Embryonic facial prominence (tissue), 1 donor: ENCODE measurements at regions not wholly inside any gene's neighbourhood (a gene's known extent, or its start where the extent isn't known, plus 50 kb on each side); places are given as distances from the start of the nearest gene placed in this dataset.

ENCODE experiments used
- DNase-seq: peaks from one replicate; pipeline ENCODE4 v3.0.0-alpha.2; 2016; ENCODE audit errors: extremely low spot score

DNA sequence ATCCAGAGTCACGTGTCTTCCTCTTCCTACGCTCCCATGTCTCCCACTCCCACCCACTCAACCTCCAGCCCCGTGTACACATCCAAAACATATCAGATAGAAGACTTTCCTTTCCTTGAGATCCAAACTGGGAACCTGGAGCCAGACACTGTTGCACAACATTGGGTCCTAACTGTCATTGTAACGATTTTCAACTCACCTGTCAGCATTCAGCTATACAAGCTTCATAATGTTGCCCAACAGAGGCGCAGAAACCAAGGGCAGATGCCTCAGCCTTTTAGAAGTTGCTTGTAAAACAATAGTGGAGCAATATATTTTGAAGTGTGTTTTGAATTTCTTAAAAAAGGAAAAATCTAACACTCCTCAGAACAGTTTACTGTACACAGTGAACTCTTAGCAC is 84.9 kb upstream of the GLIS3 start:
- no peak for DNase-seq

DNA sequence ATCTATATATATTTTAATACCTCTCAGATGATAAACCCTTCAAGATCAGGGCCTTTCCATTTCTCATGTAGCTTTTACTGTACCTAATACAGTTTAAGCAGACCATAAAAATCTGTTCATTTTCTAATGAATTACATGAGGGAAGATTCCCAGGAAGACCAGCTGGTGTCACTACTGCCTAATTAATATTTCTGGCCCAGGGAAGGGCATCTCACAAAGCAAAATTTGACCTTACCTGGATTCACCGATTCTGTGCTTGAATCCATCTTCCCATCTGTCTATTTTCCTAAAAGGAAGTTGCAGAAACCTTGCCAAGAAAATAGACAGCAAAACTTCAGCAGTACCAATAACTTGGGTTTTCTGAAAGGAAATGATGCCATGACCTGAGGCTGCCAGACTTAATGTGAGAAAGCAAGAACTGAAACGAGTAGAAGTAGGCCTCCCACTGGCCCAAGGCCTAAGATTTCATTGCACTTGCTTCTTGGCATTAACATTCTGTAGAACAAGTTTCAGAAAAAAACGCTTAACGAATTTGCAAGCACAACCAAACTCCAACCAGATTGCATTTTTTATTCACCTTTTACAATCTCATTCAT is 83.0 kb upstream of the GLIS3 start:
- DNase-seq: no peak

DNA sequence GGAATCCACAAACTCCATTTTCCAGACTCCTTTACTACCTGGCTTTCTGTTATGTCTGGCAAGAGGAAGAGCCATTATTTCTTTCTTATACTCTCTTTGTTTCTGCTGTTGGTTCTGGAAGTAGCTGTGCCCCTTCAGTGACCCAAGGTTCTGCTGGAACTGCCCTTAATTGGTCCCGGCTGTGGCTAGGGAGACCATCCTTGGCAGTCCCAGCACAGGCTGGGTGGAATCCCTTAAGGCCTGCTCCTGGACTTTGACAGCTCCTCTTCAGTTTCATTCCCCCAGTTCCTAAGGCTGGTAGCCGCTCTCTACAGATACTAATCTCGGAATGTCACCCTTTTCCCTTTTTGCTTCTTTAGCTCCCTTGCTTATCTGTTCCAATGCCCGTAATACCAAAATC is 81.9 kb upstream of the GLIS3 start:
- no peak for DNase-seq

DNA sequence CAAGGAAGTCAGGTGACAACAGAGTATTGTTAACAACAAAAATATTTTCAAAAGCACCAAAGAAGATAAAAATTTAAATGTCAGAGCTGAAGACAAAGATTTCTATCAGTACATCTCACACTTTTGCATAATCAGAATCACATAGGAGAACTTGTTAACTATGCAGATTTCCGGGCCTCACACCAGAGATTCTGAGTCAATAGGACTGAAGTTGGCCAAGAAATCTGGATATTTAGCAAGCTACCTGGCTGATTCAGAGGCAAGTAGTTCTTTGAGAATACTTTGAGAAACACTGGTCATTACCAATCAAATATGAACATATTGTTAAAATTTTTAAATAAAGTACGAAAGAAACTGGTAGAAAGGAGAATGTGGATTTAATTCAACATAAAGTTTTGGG is 80.5 kb upstream of the GLIS3 start:
- DNase-seq: no peak

DNA sequence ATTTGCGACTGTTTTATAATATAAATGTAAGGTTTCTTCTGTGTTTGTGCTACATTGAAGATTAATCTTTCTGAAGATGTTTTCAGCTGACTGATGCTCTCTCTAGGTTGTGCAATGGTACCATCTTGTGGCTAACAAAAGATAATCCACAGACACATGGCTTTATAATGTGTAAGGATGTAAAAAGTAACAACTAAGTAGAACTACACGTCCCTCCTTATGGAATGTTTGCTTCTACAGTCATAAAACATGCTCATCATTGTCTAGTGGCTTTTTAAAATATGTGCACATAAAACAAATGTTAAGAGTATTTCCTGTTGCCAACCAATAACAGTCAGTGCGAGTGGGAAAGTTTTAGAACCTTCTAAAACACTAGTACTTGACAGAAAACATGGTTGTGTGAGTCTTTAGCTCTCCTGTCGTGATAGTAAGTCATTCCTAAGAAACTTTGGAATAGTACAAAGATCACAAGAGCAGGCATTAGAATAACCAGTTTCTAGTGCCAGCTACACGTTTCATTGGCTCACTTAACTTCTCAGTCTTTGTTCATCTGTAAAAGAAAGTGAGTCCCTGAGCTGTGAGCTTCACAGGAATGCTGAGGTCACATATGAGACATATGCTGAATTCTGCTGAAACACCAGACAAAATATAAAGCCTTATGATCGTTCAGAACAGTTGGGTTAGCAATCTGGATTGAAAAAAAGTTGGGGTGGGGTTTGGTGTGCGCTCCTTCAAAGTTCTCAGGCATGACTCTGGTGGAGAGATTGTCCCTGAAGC is 75.7 kb upstream of the GLIS3 start:
- peak; percentile 48 for DNase-seq

DNA sequence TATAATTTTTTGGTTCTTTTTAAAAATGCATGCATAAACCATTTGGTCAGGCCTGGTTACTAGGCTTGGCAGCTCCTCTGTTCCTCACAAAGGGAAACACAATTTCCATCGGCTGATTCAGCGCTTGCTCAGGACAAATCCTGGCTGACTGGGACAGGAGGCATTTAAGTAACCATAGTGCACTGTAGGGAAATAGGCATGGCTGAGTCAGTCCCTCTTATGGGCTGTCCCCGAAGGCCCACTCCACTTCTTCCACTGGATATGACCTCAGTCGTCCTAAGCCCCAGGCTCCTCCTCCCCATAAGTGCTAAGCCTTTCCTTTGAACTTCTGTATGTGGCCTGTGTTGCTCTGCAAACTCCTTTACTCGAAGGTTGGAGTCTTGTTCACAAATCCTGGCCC is 71.2 kb upstream of the GLIS3 start:
- no peak for DNase-seq

DNA sequence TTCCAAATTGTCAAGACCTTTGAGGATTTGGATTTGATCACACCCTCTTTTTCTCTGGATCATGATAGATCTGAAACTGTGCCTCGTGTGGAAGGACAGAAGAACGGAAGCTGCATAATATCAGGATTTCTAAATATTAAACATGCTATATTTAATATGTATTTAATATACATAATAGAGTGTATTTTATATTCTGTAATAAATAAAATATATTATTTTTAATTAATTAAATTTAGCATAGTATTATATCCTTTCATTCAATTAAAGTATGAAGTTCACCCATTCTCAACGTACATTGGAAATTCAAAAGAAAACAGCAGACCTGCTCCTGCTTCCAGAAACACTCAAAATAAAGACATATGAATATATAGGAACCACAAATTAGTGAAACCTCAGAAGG is 70.6 kb upstream of the GLIS3 start:
- no peak for DNase-seq

DNA sequence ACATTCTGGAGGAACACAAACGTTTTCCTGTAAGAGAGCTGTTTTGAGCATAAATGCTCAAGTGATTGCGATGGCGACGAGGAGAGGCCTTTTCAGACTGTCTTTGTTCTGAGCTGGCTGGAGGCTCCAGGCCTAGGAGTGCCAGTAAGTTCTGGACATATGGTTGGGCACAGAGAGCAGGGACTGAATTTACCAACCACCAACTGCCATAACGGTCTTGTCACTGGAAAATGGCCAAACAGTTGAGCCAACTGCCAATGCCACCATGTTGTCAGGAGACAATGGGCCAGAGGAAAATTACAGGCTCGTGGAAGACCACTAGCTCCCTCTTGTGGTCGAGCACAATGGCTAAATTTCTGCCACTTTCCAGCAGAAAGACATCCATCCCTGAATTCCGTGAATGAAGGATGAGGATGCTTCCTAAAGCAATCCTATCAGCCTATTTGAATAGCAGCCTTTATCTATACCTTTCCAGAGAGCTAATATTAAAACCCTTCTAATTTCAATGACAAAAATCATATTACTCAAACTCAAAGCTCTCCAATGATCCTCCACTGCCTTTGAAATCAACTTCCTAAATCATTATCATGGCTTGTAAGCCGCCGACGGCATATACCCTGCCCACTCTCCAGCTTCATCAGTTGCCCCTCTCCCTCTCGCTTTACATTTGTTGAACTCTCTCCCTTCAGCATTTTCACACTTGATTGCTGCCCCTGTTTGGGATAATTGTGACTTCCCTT is 66.9 kb upstream of the GLIS3 start:
- no peak for DNase-seq

DNA sequence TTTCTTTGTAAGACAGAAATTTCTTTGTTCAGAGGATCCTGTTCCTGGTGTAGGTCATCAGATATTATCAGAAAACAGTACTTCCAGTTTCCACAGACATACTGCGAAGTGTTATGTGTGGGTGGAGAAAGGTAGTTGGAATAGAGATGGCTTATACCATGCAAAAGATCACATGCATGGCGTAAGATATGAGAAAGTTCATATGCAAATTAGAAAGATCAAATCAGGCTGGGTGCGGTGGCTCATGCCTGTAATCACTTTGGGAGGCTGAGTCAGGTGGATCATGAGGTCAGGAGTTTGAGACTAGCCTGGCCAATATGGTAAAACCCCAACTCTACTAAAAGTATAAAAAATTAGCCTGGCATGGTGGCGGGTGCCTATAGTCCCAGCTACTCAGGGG is 65.2 kb upstream of the GLIS3 start:
- DNase-seq: no peak

DNA sequence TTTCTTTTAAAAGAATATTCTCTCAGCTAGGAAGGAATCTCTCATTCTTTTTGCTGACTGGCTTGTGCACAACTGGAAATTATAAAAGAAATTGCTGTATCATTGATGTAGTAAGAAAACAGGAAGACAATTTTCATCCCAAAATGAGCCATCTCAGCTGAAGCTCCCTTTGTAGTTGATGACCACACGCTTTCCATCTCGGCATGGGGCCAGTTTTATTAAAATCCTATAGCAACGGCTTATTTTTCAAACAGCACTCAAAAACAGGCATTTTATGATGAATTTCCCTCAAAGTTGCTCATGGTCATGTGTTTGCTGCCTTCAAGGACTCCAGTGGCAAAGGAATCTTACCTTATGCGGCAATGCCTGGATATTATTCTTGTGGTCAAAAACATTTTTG is 62.4 kb upstream of the GLIS3 start:
- DNase-seq: no peak

DNA sequence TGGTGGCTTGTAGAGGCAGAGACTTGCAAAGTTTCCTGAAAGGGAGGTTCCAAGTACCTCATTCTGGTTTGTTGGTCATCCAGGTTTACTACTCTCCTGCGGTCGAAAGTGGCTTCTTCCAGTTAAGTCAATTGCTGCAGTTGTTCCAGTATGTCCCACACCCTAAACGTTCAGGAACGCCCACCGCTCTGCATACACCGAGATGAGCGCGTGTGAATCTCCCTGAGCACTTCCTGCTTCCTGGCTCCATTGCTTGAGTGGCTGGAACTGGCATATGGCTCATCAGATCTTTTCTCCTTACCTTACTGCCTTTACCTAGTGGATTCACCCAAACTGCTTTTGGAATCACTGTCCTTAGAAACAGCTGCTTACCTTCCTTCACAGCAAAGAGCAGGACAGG is 59.1 kb upstream of the GLIS3 start:
- no peak for DNase-seq

DNA sequence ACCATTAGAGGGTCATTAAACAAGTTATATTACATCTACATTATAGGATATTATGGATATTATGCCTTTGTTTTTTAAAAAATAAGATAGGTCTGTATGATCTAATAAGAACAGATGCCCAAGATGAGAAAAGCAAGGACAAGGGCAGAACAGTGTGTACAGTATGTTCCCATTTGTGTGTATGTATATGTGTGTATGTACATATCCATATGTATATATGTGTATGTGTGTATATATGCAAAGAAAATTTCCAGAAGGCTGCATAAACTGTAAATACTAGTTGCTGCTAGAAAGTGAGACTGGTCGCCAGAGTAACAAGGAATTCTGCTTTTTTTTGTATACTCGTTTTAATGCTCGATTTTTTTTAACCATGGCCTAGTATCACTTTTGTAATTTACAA is 58.1 kb upstream of the GLIS3 start:
- DNase-seq: no peak

DNA sequence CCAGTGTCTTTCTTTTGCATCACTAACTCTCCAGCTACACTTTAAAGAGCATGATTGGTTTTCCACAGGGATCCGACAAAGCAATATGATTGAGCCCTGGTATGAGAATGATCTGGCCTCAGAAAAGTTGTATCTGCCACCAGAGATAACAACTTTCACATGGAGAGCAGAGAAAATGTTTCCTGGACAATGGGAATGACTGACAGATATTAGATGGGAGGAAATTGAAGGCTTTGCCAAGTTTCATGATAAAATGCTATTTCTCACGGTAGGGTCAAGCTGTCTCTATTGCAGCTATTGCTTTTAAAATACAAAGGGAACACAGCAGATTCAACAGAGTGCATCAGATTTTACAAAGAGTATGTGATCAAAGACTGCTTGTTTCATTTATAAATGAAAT is 56.4 kb upstream of the GLIS3 start:
- no peak for DNase-seq

DNA sequence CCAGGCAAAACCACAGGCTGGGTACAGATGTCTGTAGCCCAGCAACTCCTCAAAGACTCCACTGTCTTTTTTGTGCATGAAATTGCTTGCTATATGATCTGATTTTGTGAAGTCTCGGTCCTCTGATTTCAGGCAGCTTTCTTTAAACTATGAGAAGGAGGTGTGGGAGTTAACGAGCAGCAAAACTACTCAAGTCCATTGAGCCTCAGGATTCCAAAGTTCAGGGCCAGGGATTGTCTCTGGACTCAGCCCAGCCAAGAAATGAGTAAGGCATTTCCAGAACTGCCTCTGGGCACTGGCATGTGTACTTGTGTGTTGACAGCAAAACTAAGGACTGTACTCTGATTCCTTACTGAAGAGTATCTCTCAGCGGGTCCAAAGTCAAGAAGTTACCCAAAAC is 53.4 kb upstream of the GLIS3 start:
- no peak for DNase-seq

DNA sequence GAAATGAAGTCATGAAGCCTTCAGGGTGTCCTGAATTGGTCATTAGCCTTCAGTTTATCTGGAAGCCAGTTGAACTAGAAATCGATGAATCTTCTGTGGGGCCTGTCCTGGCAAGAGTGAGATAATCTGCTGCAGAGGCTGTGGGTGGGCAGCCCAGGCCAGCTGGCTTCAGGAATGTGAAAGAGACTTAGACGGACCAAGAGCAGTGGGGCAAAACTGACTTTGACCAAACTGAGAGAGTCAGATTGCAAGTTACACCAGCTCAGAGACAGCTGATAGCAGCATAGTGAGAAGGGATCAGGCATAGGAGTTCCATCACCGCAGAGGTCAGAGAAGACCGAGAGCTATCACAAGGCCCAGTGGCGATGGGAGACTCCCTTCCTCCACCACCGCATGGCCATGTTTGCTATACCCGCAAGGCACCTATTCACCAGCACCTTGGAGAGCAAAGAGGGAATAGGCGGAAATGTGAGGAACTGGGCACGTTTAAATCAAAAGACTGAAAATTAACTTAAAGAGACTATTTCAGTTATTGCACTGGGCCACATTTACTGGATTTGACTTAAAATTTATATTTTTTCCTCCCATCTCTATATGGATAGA is 50.0 kb upstream of the GLIS3 start:
- DNase-seq: no peak
